ENCODE measurements at regions not wholly inside any gene's neighbourhood (a gene's known extent, or its start where the extent isn't known, plus 50 kb on each side); places are given as distances from the start of the nearest gene placed in this dataset.
"Not testable (repeated sequence)": the region's sequence is repeated elsewhere in the genome, so short reads cannot be mapped to it uniquely, and the experiment has no call there.

- no peak for DNase-seq
Observed at GRCh38 chr2:121818546-121818945, 63.1 kb downstream of the TSN start.

GRCh38 chr2:121819846-121820245, 64.4 kb downstream of the TSN start:
- DNase-seq, result no peak

- DNase-seq, result no peak
Observed at GRCh38 chr2:121821476-121822158, 66.2 kb downstream of the TSN start.

- no peak for DNase-seq
Observed at GRCh38 chr2:121824264-121824663, 68.8 kb downstream of the TSN start.

- no peak for DNase-seq
Observed at GRCh38 chr2:121825003-121825950, 69.8 kb downstream of the TSN start.

- no peak for DNase-seq
Observed at GRCh38 chr2:121826036-121826435, 70.6 kb downstream of the TSN start.

- no peak for DNase-seq
Observed at GRCh38 chr2:121828281-121828731, 72.9 kb downstream of the TSN start.

GRCh38 chr2:121830809-121831208, 75.4 kb downstream of the TSN start:
- no peak for DNase-seq

- no peak for DNase-seq
Observed at GRCh38 chr2:121831841-121832240, 76.4 kb downstream of the TSN start.

- DNase-seq, result no peak
Observed at GRCh38 chr2:121832412-121833357, 77.2 kb downstream of the TSN start.

- DNase-seq, result no peak
Observed at GRCh38 chr2:121833358-121833723, 77.9 kb downstream of the TSN start.

GRCh38 chr2:121836611-121837010, 81.2 kb downstream of the TSN start:
- DNase-seq, result no peak

- DNase-seq, result no peak
Observed at GRCh38 chr2:121837591-121837990, 82.1 kb downstream of the TSN start.

- no peak for DNase-seq
Observed at GRCh38 chr2:121838551-121838950, 83.1 kb downstream of the TSN start.

- DNase-seq, result no peak
Observed at GRCh38 chr2:121839584-121839983, 84.1 kb downstream of the TSN start.

GRCh38 chr2:121849236-121849635, 93.8 kb downstream of the TSN start:
- no peak for DNase-seq

GRCh38 chr2:121853149-121853548, 97.7 kb downstream of the TSN start:
- not testable (repeated sequence) for DNase-seq

- DNase-seq, result no peak
Observed at GRCh38 chr2:121855510-121855909, 100.1 kb downstream of the TSN start.

- DNase-seq, result no peak
Observed at GRCh38 chr2:121856360-121856759, 100.9 kb downstream of the TSN start.

- DNase-seq, result no peak
Observed at GRCh38 chr2:121858369-121858768, 102.9 kb downstream of the TSN start.

GRCh38 chr2:121858847-121859246, 103.4 kb downstream of the TSN start:
- DNase-seq, result no peak

- no peak for DNase-seq
Observed at GRCh38 chr2:121860033-121860757, 104.7 kb downstream of the TSN start.
